ENCODE measurements at regions not wholly inside any gene's neighbourhood (a gene's known extent, or its start where the extent isn't known, plus 50 kb on each side); places are given as distances from the start of the nearest gene placed in this dataset.

- DNase-seq (ENCODE audit: low read depth, low spot score): no peak
- no peak for TF ChIP-seq CTCF (IDR thresholded peaks at IDR 0.05; ENCODE audit: low read depth, low read length)
- in situ Hi-C loops (cut with HindIII; ENCODE audit: low sequenced_read_pairs): no loop called here
- no peak overlapping the region for H3K4me3 ChIP-seq (ENCODE audit: low read depth, low read length)
Measured at GRCh38 chr4:38195911-38196310, 235.7 kb downstream of the PTTG2 start.

- no peak for TF ChIP-seq CTCF (IDR thresholded peaks at IDR 0.05; ENCODE audit: low read depth, low read length)
- DNase-seq (ENCODE audit: low read depth, low spot score): no peak
- no peak overlapping the region for H3K4me3 ChIP-seq (ENCODE audit: low read depth, low read length)
- in situ Hi-C loops (cut with HindIII; ENCODE audit: low sequenced_read_pairs): no loop called here
Measured at GRCh38 chr4:38202242-38202641, 242.0 kb downstream of the PTTG2 start.

GRCh38 chr4:38203609-38204008 lies 243.4 kb downstream of the PTTG2 start:
- in situ Hi-C loops (cut with HindIII; ENCODE audit: low sequenced_read_pairs): no loop called here
- no peak for TF ChIP-seq CTCF (IDR thresholded peaks at IDR 0.05; ENCODE audit: low read depth, low read length)
- no peak for DNase-seq (ENCODE audit: low read depth, low spot score)
- H3K4me3 ChIP-seq (ENCODE audit: low read depth, low read length): no peak overlapping the region

- TF ChIP-seq CTCF (IDR thresholded peaks at IDR 0.05; ENCODE audit: low read depth, low read length): no peak
- no peak for DNase-seq (ENCODE audit: low read depth, low spot score)
- in situ Hi-C loops (cut with HindIII; ENCODE audit: low sequenced_read_pairs): no loop called here
- no peak overlapping the region for H3K4me3 ChIP-seq (ENCODE audit: low read depth, low read length)
Measured at GRCh38 chr4:38204339-38205035, 244.3 kb downstream of the PTTG2 start.

- H3K4me3 ChIP-seq (ENCODE audit: low read depth, low read length): no peak overlapping the region
- TF ChIP-seq CTCF (IDR thresholded peaks at IDR 0.05; ENCODE audit: low read depth, low read length): no peak
- in situ Hi-C loops (cut with HindIII; ENCODE audit: low sequenced_read_pairs): no loop called here
- no peak for DNase-seq (ENCODE audit: low read depth, low spot score)
Measured at GRCh38 chr4:38205261-38205660, 245.1 kb downstream of the PTTG2 start.

- DNase-seq (ENCODE audit: low read depth, low spot score): no peak
- H3K4me3 ChIP-seq (ENCODE audit: low read depth, low read length): no peak overlapping the region
- no peak for TF ChIP-seq CTCF (IDR thresholded peaks at IDR 0.05; ENCODE audit: low read depth, low read length)
- in situ Hi-C loops (cut with HindIII; ENCODE audit: low sequenced_read_pairs): no loop called here
Measured at GRCh38 chr4:38207110-38207457, 246.9 kb downstream of the PTTG2 start.

Data from astrocyte of the spinal cord (primary cell).